ENCODE measurements at regions not wholly inside any gene's neighbourhood (a gene's known extent, or its start where the extent isn't known, plus 50 kb on each side); places are given as distances from the start of the nearest gene placed in this dataset.

DNA sequence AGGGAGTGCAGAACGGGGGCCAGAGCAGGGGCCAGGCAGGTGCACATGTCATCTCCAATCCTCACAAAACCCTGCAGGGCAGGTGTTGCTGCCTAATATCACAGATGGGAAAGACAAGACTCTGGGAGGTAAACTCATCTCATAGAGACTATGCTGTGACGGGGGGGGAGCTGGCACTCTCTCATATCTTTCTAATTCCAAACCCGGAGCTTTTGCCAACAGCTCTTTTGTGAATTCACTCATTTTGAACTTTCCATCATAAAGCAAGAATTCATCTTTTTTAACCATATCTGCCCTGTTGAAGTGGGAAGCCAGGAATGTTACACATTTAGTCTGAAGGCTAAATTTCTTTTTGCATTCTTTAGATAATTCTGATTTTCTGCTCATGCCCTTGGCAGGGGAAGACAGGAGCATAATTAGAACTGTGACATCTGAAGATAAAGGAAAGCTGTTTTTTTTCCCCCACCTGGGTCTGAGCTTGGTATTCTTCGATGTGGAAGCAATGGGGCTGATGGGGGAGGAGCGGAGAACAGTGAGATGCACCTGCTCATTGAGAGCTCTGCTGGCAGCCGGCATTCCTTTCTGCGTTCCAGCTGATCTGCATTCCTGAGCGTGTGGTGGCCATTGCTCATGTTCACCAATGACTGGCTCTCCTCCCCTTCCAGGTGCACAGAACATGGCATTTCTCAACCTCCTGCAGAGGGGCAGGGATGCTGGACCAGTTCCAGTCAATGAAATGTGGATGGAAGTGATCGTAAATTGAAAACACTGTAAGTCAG, 159.2 kb downstream of the NSG2 start:
- no peak for TF ChIP-seq GABPA (IDR thresholded peaks at IDR 0.05; ENCODE audit: borderline replicate concordance, insufficient read depth, low read length)
- TF ChIP-seq, protein P1, sequence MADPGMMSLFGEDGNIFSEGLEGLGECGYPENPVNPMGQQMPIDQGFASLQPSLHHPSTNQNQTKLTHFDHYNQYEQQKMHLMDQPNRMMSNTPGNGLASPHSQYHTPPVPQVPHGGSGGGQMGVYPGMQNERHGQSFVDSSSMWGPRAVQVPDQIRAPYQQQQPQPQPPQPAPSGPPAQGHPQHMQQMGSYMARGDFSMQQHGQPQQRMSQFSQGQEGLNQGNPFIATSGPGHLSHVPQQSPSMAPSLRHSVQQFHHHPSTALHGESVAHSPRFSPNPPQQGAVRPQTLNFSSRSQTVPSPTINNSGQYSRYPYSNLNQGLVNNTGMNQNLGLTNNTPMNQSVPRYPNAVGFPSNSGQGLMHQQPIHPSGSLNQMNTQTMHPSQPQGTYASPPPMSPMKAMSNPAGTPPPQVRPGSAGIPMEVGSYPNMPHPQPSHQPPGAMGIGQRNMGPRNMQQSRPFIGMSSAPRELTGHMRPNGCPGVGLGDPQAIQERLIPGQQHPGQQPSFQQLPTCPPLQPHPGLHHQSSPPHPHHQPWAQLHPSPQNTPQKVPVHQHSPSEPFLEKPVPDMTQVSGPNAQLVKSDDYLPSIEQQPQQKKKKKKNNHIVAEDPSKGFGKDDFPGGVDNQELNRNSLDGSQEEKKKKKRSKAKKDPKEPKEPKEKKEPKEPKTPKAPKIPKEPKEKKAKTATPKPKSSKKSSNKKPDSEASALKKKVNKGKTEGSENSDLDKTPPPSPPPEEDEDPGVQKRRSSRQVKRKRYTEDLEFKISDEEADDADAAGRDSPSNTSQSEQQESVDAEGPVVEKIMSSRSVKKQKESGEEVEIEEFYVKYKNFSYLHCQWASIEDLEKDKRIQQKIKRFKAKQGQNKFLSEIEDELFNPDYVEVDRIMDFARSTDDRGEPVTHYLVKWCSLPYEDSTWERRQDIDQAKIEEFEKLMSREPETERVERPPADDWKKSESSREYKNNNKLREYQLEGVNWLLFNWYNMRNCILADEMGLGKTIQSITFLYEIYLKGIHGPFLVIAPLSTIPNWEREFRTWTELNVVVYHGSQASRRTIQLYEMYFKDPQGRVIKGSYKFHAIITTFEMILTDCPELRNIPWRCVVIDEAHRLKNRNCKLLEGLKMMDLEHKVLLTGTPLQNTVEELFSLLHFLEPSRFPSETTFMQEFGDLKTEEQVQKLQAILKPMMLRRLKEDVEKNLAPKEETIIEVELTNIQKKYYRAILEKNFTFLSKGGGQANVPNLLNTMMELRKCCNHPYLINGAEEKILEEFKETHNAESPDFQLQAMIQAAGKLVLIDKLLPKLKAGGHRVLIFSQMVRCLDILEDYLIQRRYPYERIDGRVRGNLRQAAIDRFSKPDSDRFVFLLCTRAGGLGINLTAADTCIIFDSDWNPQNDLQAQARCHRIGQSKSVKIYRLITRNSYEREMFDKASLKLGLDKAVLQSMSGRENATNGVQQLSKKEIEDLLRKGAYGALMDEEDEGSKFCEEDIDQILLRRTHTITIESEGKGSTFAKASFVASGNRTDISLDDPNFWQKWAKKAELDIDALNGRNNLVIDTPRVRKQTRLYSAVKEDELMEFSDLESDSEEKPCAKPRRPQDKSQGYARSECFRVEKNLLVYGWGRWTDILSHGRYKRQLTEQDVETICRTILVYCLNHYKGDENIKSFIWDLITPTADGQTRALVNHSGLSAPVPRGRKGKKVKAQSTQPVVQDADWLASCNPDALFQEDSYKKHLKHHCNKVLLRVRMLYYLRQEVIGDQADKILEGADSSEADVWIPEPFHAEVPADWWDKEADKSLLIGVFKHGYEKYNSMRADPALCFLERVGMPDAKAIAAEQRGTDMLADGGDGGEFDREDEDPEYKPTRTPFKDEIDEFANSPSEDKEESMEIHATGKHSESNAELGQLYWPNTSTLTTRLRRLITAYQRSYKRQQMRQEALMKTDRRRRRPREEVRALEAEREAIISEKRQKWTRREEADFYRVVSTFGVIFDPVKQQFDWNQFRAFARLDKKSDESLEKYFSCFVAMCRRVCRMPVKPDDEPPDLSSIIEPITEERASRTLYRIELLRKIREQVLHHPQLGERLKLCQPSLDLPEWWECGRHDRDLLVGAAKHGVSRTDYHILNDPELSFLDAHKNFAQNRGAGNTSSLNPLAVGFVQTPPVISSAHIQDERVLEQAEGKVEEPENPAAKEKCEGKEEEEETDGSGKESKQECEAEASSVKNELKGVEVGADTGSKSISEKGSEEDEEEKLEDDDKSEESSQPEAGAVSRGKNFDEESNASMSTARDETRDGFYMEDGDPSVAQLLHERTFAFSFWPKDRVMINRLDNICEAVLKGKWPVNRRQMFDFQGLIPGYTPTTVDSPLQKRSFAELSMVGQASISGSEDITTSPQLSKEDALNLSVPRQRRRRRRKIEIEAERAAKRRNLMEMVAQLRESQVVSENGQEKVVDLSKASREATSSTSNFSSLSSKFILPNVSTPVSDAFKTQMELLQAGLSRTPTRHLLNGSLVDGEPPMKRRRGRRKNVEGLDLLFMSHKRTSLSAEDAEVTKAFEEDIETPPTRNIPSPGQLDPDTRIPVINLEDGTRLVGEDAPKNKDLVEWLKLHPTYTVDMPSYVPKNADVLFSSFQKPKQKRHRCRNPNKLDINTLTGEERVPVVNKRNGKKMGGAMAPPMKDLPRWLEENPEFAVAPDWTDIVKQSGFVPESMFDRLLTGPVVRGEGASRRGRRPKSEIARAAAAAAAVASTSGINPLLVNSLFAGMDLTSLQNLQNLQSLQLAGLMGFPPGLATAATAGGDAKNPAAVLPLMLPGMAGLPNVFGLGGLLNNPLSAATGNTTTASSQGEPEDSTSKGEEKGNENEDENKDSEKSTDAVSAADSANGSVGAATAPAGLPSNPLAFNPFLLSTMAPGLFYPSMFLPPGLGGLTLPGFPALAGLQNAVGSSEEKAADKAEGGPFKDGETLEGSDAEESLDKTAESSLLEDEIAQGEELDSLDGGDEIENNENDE (IDR thresholded peaks at IDR 0.05; ENCODE audit: insufficient replicate concordance, low read length) = no peak
- TF ChIP-seq CEBPB (IDR thresholded peaks at IDR 0.05; ENCODE audit: low read depth, low read length) = peak; percentile 26; the same call in 1 of the 2 replicates
- TF ChIP-seq CHD2 (IDR thresholded peaks at IDR 0.05; ENCODE audit: low read length) = no peak
- TF ChIP-seq, protein P2, sequence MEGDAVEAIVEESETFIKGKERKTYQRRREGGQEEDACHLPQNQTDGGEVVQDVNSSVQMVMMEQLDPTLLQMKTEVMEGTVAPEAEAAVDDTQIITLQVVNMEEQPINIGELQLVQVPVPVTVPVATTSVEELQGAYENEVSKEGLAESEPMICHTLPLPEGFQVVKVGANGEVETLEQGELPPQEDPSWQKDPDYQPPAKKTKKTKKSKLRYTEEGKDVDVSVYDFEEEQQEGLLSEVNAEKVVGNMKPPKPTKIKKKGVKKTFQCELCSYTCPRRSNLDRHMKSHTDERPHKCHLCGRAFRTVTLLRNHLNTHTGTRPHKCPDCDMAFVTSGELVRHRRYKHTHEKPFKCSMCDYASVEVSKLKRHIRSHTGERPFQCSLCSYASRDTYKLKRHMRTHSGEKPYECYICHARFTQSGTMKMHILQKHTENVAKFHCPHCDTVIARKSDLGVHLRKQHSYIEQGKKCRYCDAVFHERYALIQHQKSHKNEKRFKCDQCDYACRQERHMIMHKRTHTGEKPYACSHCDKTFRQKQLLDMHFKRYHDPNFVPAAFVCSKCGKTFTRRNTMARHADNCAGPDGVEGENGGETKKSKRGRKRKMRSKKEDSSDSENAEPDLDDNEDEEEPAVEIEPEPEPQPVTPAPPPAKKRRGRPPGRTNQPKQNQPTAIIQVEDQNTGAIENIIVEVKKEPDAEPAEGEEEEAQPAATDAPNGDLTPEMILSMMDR (IDR thresholded peaks at IDR 0.05; ENCODE audit: control extremely low read depth in 1 of 3, insufficient read depth in 1 of 3, low read depth in 1 of 3, low read length in 3 of 3) = no peak
